ENCODE measurements at regions not wholly inside any gene's neighbourhood (a gene's known extent, or its start where the extent isn't known, plus 50 kb on each side); places are given as distances from the start of the nearest gene placed in this dataset.
A peak's percentile ranks its signal among the peaks of the same experiment; 100 is the strongest.

DNA sequence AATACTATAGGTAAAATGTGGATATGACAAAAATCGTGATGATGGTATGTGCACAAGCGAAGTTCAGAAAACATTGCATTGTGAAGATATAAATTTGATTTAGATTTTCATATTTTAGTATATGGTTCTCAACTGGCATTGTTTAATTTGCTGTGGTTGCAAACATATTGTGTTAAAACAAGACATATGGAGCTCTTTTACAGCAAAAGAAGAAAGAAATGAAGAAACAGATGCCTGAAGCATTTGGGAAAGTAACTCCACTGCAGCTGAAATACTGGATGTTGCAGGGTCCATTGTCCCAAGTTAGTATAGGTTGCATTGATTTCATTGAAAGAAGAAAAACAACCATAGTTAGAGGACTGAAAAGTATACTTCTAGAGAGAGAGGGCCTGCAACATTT lies 185.8 kb upstream of the SSTR1 start:
- peaks cover 3% of the 10 kb centered on the region for H3K9me3 Mint-ChIP-seq
- Histone ChIP-seq H3K36me3 (no peaks in the 10 kb centered on the region), H3K4me3 (no peak overlapping the region), H4K20me1 (ENCODE audit: low read depth) (no peaks in the 10 kb centered on the region), H3K79me2 (ENCODE audit: low read depth) (no peaks in the 10 kb centered on the region), H3K9ac (no peak overlapping the region), H2AFZ (replicated peaks) (no peak overlapping the region), H3F3A (ENCODE audit: low read depth) (no peaks in the 10 kb centered on the region), H3K9me3 (ENCODE audit: low read depth) (no peaks in the 10 kb centered on the region), H3K4me2 (no peak overlapping the region), H3K4me1 (no peaks in the 10 kb centered on the region), H3K27me3 (no peaks in the 10 kb centered on the region), H3K27ac (no peak overlapping the region)
- no peak overlapping the region for H3K4me3 Mint-ChIP-seq
- no peaks in the 10 kb centered on the region for H3K27me3 Mint-ChIP-seq (ENCODE audit: insufficient read depth, low read depth)
- TF ChIP-seq EZH2phosphoT487 (IDR thresholded peaks at IDR 0.05) = no peak
- no peak overlapping the region for H3K27ac Mint-ChIP-seq
- DNase-seq (ENCODE audit: low spot score) = no peak
- no peaks in the 10 kb centered on the region for H3K4me1 Mint-ChIP-seq
- H3K36me3 Mint-ChIP-seq = no peaks in the 10 kb centered on the region

DNA sequence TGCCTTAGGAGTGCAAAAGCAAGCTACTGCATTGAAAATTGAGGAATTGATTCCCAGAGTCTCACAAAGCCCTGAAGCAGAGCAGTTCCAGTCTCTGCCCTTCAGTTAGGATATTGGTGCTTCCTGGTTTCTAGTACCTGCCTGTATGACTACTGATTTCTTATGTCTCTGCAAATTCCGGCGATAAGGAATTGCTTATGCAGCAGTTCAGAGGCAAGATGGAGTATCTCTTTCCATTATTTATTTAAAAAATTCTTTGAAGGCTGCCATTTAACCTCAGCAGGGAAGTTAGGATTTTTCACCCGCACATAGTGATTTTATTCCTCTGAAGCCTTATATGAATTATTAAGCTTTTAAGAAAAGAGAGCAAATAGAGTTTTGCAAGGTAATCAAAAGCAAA lies 184.9 kb upstream of the SSTR1 start:
- Histone ChIP-seq H3K4me2 (no peak overlapping the region), H3K4me3 (no peak overlapping the region), H3K4me1 (no peaks in the 10 kb centered on the region), H3K9me3 (ENCODE audit: low read depth) (no peaks in the 10 kb centered on the region), H3K36me3 (no peaks in the 10 kb centered on the region), H2AFZ (replicated peaks) (peak overlapping the region; percentile 5), H3K27me3 (no peaks in the 10 kb centered on the region), H3K9ac (no peak overlapping the region), H3K27ac (no peak overlapping the region), H4K20me1 (ENCODE audit: low read depth) (no peaks in the 10 kb centered on the region), H3F3A (ENCODE audit: low read depth) (no peaks in the 10 kb centered on the region), H3K79me2 (ENCODE audit: low read depth) (no peaks in the 10 kb centered on the region)
- DNase-seq (ENCODE audit: low spot score) = no peak
- Mint-ChIP-seq H3K27me3 (ENCODE audit: insufficient read depth, low read depth) (no peaks in the 10 kb centered on the region), H3K9me3 (peaks cover 3% of the 10 kb centered on the region), H3K4me1 (no peaks in the 10 kb centered on the region), H3K4me3 (no peak overlapping the region), H3K27ac (no peak overlapping the region), H3K36me3 (no peaks in the 10 kb centered on the region)
- TF ChIP-seq, protein P1, sequence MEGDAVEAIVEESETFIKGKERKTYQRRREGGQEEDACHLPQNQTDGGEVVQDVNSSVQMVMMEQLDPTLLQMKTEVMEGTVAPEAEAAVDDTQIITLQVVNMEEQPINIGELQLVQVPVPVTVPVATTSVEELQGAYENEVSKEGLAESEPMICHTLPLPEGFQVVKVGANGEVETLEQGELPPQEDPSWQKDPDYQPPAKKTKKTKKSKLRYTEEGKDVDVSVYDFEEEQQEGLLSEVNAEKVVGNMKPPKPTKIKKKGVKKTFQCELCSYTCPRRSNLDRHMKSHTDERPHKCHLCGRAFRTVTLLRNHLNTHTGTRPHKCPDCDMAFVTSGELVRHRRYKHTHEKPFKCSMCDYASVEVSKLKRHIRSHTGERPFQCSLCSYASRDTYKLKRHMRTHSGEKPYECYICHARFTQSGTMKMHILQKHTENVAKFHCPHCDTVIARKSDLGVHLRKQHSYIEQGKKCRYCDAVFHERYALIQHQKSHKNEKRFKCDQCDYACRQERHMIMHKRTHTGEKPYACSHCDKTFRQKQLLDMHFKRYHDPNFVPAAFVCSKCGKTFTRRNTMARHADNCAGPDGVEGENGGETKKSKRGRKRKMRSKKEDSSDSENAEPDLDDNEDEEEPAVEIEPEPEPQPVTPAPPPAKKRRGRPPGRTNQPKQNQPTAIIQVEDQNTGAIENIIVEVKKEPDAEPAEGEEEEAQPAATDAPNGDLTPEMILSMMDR (IDR thresholded peaks at IDR 0.05) = no peak
- TF ChIP-seq EZH2phosphoT487 (IDR thresholded peaks at IDR 0.05) = no peak
- TF ChIP-seq EZH2 (IDR thresholded peaks at IDR 0.05) = no peak

DNA sequence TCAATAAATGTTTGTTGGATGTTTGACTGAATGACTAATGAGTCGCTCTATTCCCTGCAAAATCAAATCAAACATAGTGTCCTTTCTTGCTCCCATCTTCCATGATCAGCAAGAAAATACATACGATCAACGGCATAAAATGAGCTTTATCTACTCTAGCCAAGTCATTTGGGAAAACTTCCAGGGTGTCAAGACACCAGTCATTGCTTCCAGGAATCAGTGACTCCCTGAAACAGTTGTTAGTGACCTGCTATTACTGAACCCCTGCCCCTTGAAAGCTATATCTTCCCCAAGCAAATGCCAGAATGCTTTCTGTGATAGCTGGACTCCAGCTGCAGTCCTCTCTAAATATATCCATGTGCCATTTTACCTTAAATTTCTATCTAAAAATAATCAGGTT lies 169.5 kb upstream of the SSTR1 start:
- Histone ChIP-seq H3F3A (ENCODE audit: low read depth) (no peaks in the 10 kb centered on the region), H3K4me2 (no peak overlapping the region), H3K27ac (no peak overlapping the region), H3K9me3 (ENCODE audit: low read depth) (no peaks in the 10 kb centered on the region), H4K20me1 (ENCODE audit: low read depth) (no peaks in the 10 kb centered on the region), H2AFZ (replicated peaks) (no peak overlapping the region), H3K27me3 (no peaks in the 10 kb centered on the region), H3K9ac (no peak overlapping the region), H3K4me3 (no peak overlapping the region), H3K79me2 (ENCODE audit: low read depth) (no peaks in the 10 kb centered on the region), H3K36me3 (no peaks in the 10 kb centered on the region), H3K4me1 (no peaks in the 10 kb centered on the region)
- no peak for DNase-seq (ENCODE audit: low spot score)
- H3K27me3 Mint-ChIP-seq (ENCODE audit: insufficient read depth, low read depth) = no peaks in the 10 kb centered on the region
- no peaks in the 10 kb centered on the region for H3K36me3 Mint-ChIP-seq
- TF ChIP-seq, protein P1 (IDR thresholded peaks at IDR 0.05) = no peak
- no peak for TF ChIP-seq EZH2 (IDR thresholded peaks at IDR 0.05)
- no peak for TF ChIP-seq EZH2phosphoT487 (IDR thresholded peaks at IDR 0.05)
- no peaks in the 10 kb centered on the region for H3K4me1 Mint-ChIP-seq
- no peak overlapping the region for H3K4me3 Mint-ChIP-seq
- no peak overlapping the region for H3K27ac Mint-ChIP-seq
- H3K9me3 Mint-ChIP-seq = no peaks in the 10 kb centered on the region

DNA sequence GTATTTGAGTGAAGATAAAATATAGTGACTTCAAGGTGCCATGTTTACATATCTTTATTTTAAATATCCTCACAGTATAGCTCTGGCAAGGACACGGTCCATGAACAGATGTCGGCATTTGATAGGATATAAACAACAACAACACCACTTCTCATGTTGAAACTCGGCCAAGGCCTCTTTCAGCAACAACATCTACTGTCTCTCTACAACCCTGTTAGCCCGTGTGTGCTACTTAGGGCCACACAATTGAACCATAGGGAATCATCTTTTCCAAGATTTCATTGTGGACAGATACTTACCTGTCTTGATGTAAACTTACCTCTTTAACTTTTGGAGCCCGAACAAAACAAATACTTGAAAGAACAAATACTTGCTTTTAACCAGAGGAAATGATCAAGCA lies 168.7 kb upstream of the SSTR1 start:
- Histone ChIP-seq H2AFZ (replicated peaks) (no peak overlapping the region), H3K4me1 (no peaks in the 10 kb centered on the region), H3K27ac (no peak overlapping the region), H3K4me2 (no peak overlapping the region), H3F3A (ENCODE audit: low read depth) (no peaks in the 10 kb centered on the region), H3K27me3 (no peaks in the 10 kb centered on the region), H3K9ac (no peak overlapping the region), H4K20me1 (ENCODE audit: low read depth) (no peaks in the 10 kb centered on the region), H3K4me3 (no peak overlapping the region), H3K9me3 (ENCODE audit: low read depth) (no peaks in the 10 kb centered on the region), H3K36me3 (no peaks in the 10 kb centered on the region), H3K79me2 (ENCODE audit: low read depth) (no peaks in the 10 kb centered on the region)
- no peak overlapping the region for H3K27ac Mint-ChIP-seq
- H3K4me3 Mint-ChIP-seq = no peak overlapping the region
- H3K27me3 Mint-ChIP-seq (ENCODE audit: insufficient read depth, low read depth) = no peaks in the 10 kb centered on the region
- TF ChIP-seq EZH2 (IDR thresholded peaks at IDR 0.05) = no peak
- TF ChIP-seq EZH2phosphoT487 (IDR thresholded peaks at IDR 0.05) = no peak
- TF ChIP-seq, protein P1 (IDR thresholded peaks at IDR 0.05) = no peak
- no peak for DNase-seq (ENCODE audit: low spot score)
- no peaks in the 10 kb centered on the region for H3K9me3 Mint-ChIP-seq
- no peaks in the 10 kb centered on the region for H3K4me1 Mint-ChIP-seq
- no peaks in the 10 kb centered on the region for H3K36me3 Mint-ChIP-seq
